HG02571 (cell line): ENCODE measurements at regions not wholly inside any gene's neighbourhood (a gene's known extent, or its start where the extent isn't known, plus 50 kb on each side); places are given as distances from the start of the nearest gene placed in this dataset.
"Not testable (repeated sequence)": the region's sequence is repeated elsewhere in the genome, so short reads cannot be mapped to it uniquely, and the experiment has no call there.

ENCODE experiments used
- ATAC-seq: cut with Tn5 transposase; IDR thresholded peaks from one replicate; pipeline ENCODE4 v1.9.1; 2021; ENCODE audit warnings: mild to moderate bottlenecking, moderate library complexity; ENCODE audit not compliant: unreplicated experiment

- ATAC-seq: not testable (repeated sequence)
These were observed 102.1 kb upstream of the TMTC4 start for GRCh38 chr13:100776686-100777085.

- ATAC-seq: no peak
These were observed 99.5 kb upstream of the TMTC4 start for GRCh38 chr13:100773923-100774663.

- ATAC-seq: no peak
These were observed 98.8 kb upstream of the TMTC4 start for GRCh38 chr13:100773429-100773828.

GRCh38 chr13:100767192-100767591 lies 92.6 kb upstream of the TMTC4 start:
- ATAC-seq: no peak

GRCh38 chr13:100766570-100766969 lies 92.0 kb upstream of the TMTC4 start:
- not testable (repeated sequence) for ATAC-seq

GRCh38 chr13:100764937-100765336 lies 90.3 kb upstream of the TMTC4 start:
- ATAC-seq: no peak

- ATAC-seq: not testable (repeated sequence)
These were observed 87.5 kb upstream of the TMTC4 start for GRCh38 chr13:100762126-100762525.

GRCh38 chr13:100755891-100756290 lies 81.3 kb upstream of the TMTC4 start:
- ATAC-seq: no peak

- no peak for ATAC-seq
These were observed 79.9 kb upstream of the TMTC4 start for GRCh38 chr13:100754459-100754858.

- ATAC-seq: no peak
These were observed 78.8 kb upstream of the TMTC4 start for GRCh38 chr13:100753376-100753775.

- ATAC-seq: no peak
These were observed 77.2 kb upstream of the TMTC4 start for GRCh38 chr13:100751826-100752225.

GRCh38 chr13:100746953-100747683 lies 72.5 kb upstream of the TMTC4 start:
- ATAC-seq: no peak

- no peak for ATAC-seq
These were observed 63.7 kb upstream of the TMTC4 start for GRCh38 chr13:100738176-100738855.

GRCh38 chr13:100735494-100735893 lies 60.9 kb upstream of the TMTC4 start:
- no peak for ATAC-seq

- no peak for ATAC-seq
These were observed 59.7 kb upstream of the TMTC4 start for GRCh38 chr13:100734194-100734720.

- no peak for ATAC-seq
These were observed 58.7 kb upstream of the TMTC4 start for GRCh38 chr13:100733261-100733660.

GRCh38 chr13:100728201-100728600 lies 53.6 kb upstream of the TMTC4 start:
- no peak for ATAC-seq

- ATAC-seq: no peak
These were observed 50.9 kb upstream of the TMTC4 start for GRCh38 chr13:100725472-100725871.

- no peak for ATAC-seq
These were observed 50.0 kb upstream of the TMTC4 start for GRCh38 chr13:100724568-100724967.
